Transverse colon (tissue), 4 donors: ENCODE measurements at regions not wholly inside any gene's neighbourhood (a gene's known extent, or its start where the extent isn't known, plus 50 kb on each side); places are given as distances from the start of the nearest gene placed in this dataset.

Experiments
- DNase-seq: peaks from one replicate; pipeline ENCODE4 v3.0.0-alpha.2; 2019
- H3K27ac ChIP-seq, 4 donors: fragments of 200-600 bp; sonication (generic); 2 replicates each; pipeline ENCODE4 v1.5.1; 2016 to 2018; ENCODE audit warnings: inconsistent platforms in 4 of 4
- H3K27me3 ChIP-seq: fragments of 200-600 bp; sonication (generic); 2 replicates; pipeline ENCODE4 v1.5.1; 2017; ENCODE audit warnings: inconsistent platforms
- H3K36me3 ChIP-seq, 4 donors: fragments of 200-600 bp; sonication (generic); 2 replicates each; pipeline ENCODE4 v1.5.1; 2017 to 2019; ENCODE audit warnings: inconsistent platforms in 4 of 4
- H3K4me1 ChIP-seq, 4 donors: fragments of 200-600 bp; sonication (generic); 2 replicates each; pipeline ENCODE4 v1.5.1; 2017 to 2020; ENCODE audit warnings: inconsistent platforms in 4 of 4
- H3K4me3 ChIP-seq, 4 donors: fragments of 200-600 bp; sonication (generic); 1 replicate in 1 of 4; 2 replicates in 3 of 4; pipeline versions ENCODE4 v1.5.1 to v1.6.1; 2017 to 2019; ENCODE audit warnings: inconsistent platforms in 4 of 4
- H3K9me3 ChIP-seq, 2 donors: fragments of 200-600 bp; sonication (generic); 2 replicates each; pipeline ENCODE4 v1.5.1; 2017 to 2019; ENCODE audit warnings: inconsistent platforms in 2 of 2
- CTCF ChIP-seq, 5 experiments: fragments of 200-600 bp in 3 of 5; fragments of 450-650 bp in 2 of 5; sonication (generic) in 3 of 5; IDR thresholded peaks; 1 replicate in 2 of 5; 2 replicates in 3 of 5; pipeline ENCODE4 v1.5.1; 2016 to 2017; ENCODE audit warnings: antibody characterized with exemption in 5 of 5, inconsistent platforms in 3 of 5, mild to moderate bottlenecking in 2 of 5, moderate library complexity in 1 of 5
- EP300 ChIP-seq: sonication (generic); formaldehyde crosslinking; IDR thresholded peaks from one replicate; pipeline ENCODE4 v1.6.1; 2017; ENCODE audit warnings: antibody characterized with exemption, low read depth
- POLR2A ChIP-seq: fragments of 450-650 bp; IDR thresholded peaks from one replicate; pipeline ENCODE4 v1.6.1; 2016; ENCODE audit warnings: antibody characterized with exemption, mild to moderate bottlenecking, moderate library complexity
- POLR2AphosphoS5 ChIP-seq, 3 donors: sonication (generic); formaldehyde crosslinking; IDR thresholded peaks; one replicate each; pipeline ENCODE4 v1.6.1; 2016; ENCODE audit warnings: antibody characterized with exemption in 3 of 3
- WGBS, 2 donors: methylation state at CpG; one replicate each; pipeline ENCODE4 v1.1.5; 2018; ENCODE audit warnings: low coverage in 1 of 2; 5-methylcytosine and 5-hydroxymethylcytosine counted together
- in situ Hi-C, 4 donors: fragments of 200-750 bp; cut with MboI; loops; one replicate each; pipeline versions ENCODE4 v1.15.0 to v1.15.1; 2017; ENCODE audit warnings: low sequenced_read_pairs in 3 of 4, low pct_ligation_motif_present in 1 of 4, low pct_unique_long_range_greater_than_20kb in 1 of 4
- intact Hi-C: fragments of 100-400 bp; cut with DNase I; formaldehyde crosslinking; loops from one replicate; pipeline ENCODE4 v1.15.1; 2023; ENCODE audit warnings: low total_unique reads

GRCh38 chr10:109624939-109625338 is 298.4 kb downstream of the XPNPEP1 start:
- Histone ChIP-seq H3K27ac (no peak overlapping the region), H3K27me3 (no peaks in the 10 kb centered on the region), H3K36me3 (no peaks in the 10 kb centered on the region), H3K9me3 (no peaks in the 10 kb centered on the region), H3K4me1 (peaks cover 0 to 13% (median 4%) of the 10 kb centered on the region in 4 donors), H3K4me3 (no peak overlapping the region)
- DNase-seq: no peak
- in situ Hi-C loops: no loop called here
- WGBS, 2 donors: 64 to 65% methylated on average over 2 of the region's 2 CpGs
- intact Hi-C loops: no loop called here
- TF ChIP-seq POLR2AphosphoS5 (IDR thresholded peaks at IDR 0.05): no peak
- no peak for TF ChIP-seq POLR2A
- no peak for TF ChIP-seq CTCF (IDR thresholded peaks at IDR 0.05)
- no peak for TF ChIP-seq EP300

- Histone ChIP-seq H3K4me1 (peaks cover 0 to 13% (median 4%) of the 10 kb centered on the region in 4 donors), H3K36me3 (no peaks in the 10 kb centered on the region), H3K4me3 (no peak overlapping the region), H3K27me3 (no peaks in the 10 kb centered on the region), H3K9me3 (no peaks in the 10 kb centered on the region), H3K27ac (no peak overlapping the region)
- no peak for TF ChIP-seq CTCF (IDR thresholded peaks at IDR 0.05)
- no peak for TF ChIP-seq POLR2AphosphoS5 (IDR thresholded peaks at IDR 0.05)
- TF ChIP-seq EP300: no peak
- no peak for TF ChIP-seq POLR2A
- in situ Hi-C loops: no loop called here
- WGBS, 2 donors: 79 to 90% methylated on average over 2 to 3 of the region's 3 CpGs
- intact Hi-C loops: no loop called here
- no peak for DNase-seq
Measured at GRCh38 chr10:109622566-109622965, 300.7 kb downstream of the XPNPEP1 start.

GRCh38 chr10:109620396-109620795 is 302.9 kb downstream of the XPNPEP1 start:
- no peak for DNase-seq
- no peaks in the 10 kb centered on the region for H3K27me3 ChIP-seq
- H3K4me3 ChIP-seq: no peak overlapping the region
- in situ Hi-C loops (no loop called here), intact Hi-C loops (no loop called here)
- TF ChIP-seq POLR2A (no peak), EP300 (no peak), CTCF (IDR thresholded peaks at IDR 0.05) (no peak), POLR2AphosphoS5 (IDR thresholded peaks at IDR 0.05) (no peak)
- no peak overlapping the region for H3K27ac ChIP-seq
- no peaks in the 10 kb centered on the region for H3K9me3 ChIP-seq
- H3K36me3 ChIP-seq: no peaks in the 10 kb centered on the region
- H3K4me1 ChIP-seq: peaks cover 0 to 11% (median 4%) of the 10 kb centered on the region in 4 donors
- WGBS, 2 donors: 0 to 43% methylated on average over 1 to 3 of the region's 3 CpGs

GRCh38 chr10:109619914-109620313 is 303.4 kb downstream of the XPNPEP1 start:
- no peaks in the 10 kb centered on the region for H3K9me3 ChIP-seq
- no peak for DNase-seq
- intact Hi-C loops (no loop called here), in situ Hi-C loops (no loop called here)
- no peak overlapping the region for H3K27ac ChIP-seq
- H3K4me3 ChIP-seq: no peak overlapping the region
- H3K36me3 ChIP-seq: no peaks in the 10 kb centered on the region
- H3K27me3 ChIP-seq: no peaks in the 10 kb centered on the region
- H3K4me1 ChIP-seq: peaks cover 0 to 8% (median 3%) of the 10 kb centered on the region in 4 donors
- WGBS, 2 donors: 90 to 93% methylated on average over 1 of the region's 1 CpG
- no peak for TF ChIP-seq POLR2AphosphoS5 (IDR thresholded peaks at IDR 0.05)
- TF ChIP-seq POLR2A: no peak
- no peak for TF ChIP-seq CTCF (IDR thresholded peaks at IDR 0.05)
- no peak for TF ChIP-seq EP300
